ENCODE measurements at regions not wholly inside any gene's neighbourhood (a gene's known extent, or its start where the extent isn't known, plus 50 kb on each side); places are given as distances from the start of the nearest gene placed in this dataset.

- no peak overlapping the region for H3K4me3 ChIP-seq (ENCODE audit: low read length in 3 of 3)
- no peaks in the 10 kb centered on the region for H3K9me3 ChIP-seq (ENCODE audit: control insufficient read depth in 2 of 3, insufficient read depth in 1 of 3, low read length in 3 of 3)
- H3K27me3 ChIP-seq (ENCODE audit: control insufficient read depth, insufficient read depth, low read length) = no peaks in the 10 kb centered on the region
- H3K4me1 ChIP-seq (ENCODE audit: control insufficient read depth in 2 of 3, insufficient read depth in 2 of 3, low read depth in 1 of 3, low read length in 3 of 3) = no peaks in the 10 kb centered on the region
- intact Hi-C loops (cut with DNase I) = no loop called here
- TF ChIP-seq, protein P1, sequence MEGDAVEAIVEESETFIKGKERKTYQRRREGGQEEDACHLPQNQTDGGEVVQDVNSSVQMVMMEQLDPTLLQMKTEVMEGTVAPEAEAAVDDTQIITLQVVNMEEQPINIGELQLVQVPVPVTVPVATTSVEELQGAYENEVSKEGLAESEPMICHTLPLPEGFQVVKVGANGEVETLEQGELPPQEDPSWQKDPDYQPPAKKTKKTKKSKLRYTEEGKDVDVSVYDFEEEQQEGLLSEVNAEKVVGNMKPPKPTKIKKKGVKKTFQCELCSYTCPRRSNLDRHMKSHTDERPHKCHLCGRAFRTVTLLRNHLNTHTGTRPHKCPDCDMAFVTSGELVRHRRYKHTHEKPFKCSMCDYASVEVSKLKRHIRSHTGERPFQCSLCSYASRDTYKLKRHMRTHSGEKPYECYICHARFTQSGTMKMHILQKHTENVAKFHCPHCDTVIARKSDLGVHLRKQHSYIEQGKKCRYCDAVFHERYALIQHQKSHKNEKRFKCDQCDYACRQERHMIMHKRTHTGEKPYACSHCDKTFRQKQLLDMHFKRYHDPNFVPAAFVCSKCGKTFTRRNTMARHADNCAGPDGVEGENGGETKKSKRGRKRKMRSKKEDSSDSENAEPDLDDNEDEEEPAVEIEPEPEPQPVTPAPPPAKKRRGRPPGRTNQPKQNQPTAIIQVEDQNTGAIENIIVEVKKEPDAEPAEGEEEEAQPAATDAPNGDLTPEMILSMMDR (IDR thresholded peaks at IDR 0.05; ENCODE audit: borderline replicate concordance, extremely low read depth, insufficient read depth) = no peak
- no peaks in the 10 kb centered on the region for H3K36me3 ChIP-seq (ENCODE audit: control insufficient read depth in 2 of 3, insufficient read depth in 3 of 3, low read length in 3 of 3)
- H3K27ac ChIP-seq (ENCODE audit: low read depth in 2 of 2, low read length in 2 of 2) = no peak overlapping the region
- no peak overlapping the region for H3K9ac ChIP-seq (ENCODE audit: low read length in 3 of 3)
- no peak for FAIRE-seq
- DNase-seq = no peak
Observed at GRCh38 chr17:36696805-36697204, 95.4 kb downstream of the MRM1 start.

DNA sequence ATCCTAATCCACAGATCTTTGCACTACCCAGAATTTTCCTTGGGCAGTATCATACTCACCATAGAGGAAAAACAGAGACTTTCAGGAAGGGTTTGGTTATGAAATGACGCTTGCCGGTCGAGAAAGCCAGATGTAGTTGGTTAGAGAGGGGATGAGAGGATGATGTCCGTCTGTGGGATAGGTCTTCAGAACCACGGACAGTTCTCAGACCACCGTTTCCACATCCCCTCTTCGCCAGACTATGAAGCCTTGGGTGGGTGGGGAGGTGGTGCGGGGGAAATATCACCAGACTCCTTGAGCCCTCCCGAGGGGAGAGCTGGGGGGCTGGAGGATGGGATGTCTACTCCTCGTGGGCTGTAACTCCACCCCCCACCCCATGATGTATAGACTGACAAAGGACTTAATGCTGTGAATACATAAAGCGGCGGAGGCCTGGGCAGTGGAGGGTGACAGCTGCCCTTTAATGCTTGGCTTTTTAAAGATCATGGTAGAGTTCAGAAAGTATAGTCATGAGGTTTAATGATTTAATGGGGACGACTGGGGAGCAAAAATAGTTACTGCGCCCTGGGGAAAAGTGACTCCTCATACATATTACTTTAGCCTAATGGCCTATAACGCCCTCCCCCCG lies 96.6 kb downstream of the MRM1 start:
- FAIRE-seq = no peak
- Histone ChIP-seq H3K4me1 (ENCODE audit: control insufficient read depth in 2 of 3, insufficient read depth in 2 of 3, low read depth in 1 of 3, low read length in 3 of 3) (no peaks in the 10 kb centered on the region), H3K27ac (ENCODE audit: low read depth in 2 of 2, low read length in 2 of 2) (no peak overlapping the region), H3K36me3 (ENCODE audit: control insufficient read depth in 2 of 3, insufficient read depth in 3 of 3, low read length in 3 of 3) (no peaks in the 10 kb centered on the region), H3K4me3 (ENCODE audit: low read length in 3 of 3) (no peak overlapping the region), H3K27me3 (ENCODE audit: control insufficient read depth, insufficient read depth, low read length) (no peaks in the 10 kb centered on the region), H3K9ac (ENCODE audit: low read length in 3 of 3) (no peak overlapping the region), H3K9me3 (ENCODE audit: control insufficient read depth in 2 of 3, insufficient read depth in 1 of 3, low read length in 3 of 3) (no peaks in the 10 kb centered on the region)
- TF ChIP-seq, protein P1 (IDR thresholded peaks at IDR 0.05; ENCODE audit: borderline replicate concordance, extremely low read depth, insufficient read depth) = no peak
- intact Hi-C loops (cut with DNase I) = no loop called here
- peak in 4 of 5 donors; percentile 59 to 82 (median 66) for DNase-seq

DNA sequence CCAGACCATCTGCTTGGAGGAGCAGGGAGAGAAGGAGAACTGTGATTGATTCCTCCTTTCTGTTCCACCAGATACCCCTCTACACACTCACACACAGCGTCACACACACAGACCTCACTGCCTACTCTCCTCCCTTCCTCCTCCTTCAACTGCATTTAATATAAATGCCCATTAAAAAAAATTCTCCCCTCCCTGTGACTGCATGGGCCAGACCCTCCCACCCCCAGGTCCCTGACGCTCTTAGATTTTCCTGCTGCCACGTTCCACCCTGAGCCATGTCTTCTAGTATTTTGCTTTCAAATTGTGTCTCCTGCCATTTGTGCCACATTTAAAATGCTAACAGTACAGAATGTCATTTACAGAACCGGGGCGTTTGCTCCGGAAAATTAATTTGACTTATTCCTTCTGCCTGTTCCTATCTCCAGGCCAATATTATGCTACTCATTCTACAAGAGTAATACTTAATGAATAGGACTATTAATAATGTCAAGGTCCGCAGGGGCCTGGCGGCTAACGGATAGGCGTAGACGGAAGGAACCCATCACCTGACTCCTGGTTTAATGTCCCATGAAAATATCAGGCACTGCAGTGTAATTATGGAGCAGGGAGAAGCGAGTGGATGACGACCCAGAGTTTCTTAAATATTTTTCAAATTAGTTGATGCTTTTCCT lies 100.2 kb downstream of the MRM1 start:
- Histone ChIP-seq H3K9me3 (ENCODE audit: control insufficient read depth in 2 of 3, insufficient read depth in 1 of 3, low read length in 3 of 3) (no peaks in the 10 kb centered on the region), H3K27me3 (ENCODE audit: control insufficient read depth, insufficient read depth, low read length) (no peaks in the 10 kb centered on the region), H3K9ac (ENCODE audit: low read length in 3 of 3) (no peak overlapping the region), H3K4me1 (ENCODE audit: control insufficient read depth in 2 of 3, insufficient read depth in 2 of 3, low read depth in 1 of 3, low read length in 3 of 3) (peaks cover 0 to 3% (median 0%) of the 10 kb centered on the region in 3 donors), H3K36me3 (ENCODE audit: control insufficient read depth in 2 of 3, insufficient read depth in 3 of 3, low read length in 3 of 3) (no peaks in the 10 kb centered on the region), H3K4me3 (ENCODE audit: low read length in 3 of 3) (no peak overlapping the region), H3K27ac (ENCODE audit: low read depth in 2 of 2, low read length in 2 of 2) (no peak overlapping the region)
- TF ChIP-seq, protein P1 (IDR thresholded peaks at IDR 0.05; ENCODE audit: borderline replicate concordance, extremely low read depth, insufficient read depth) = no peak
- DNase-seq = no peak
- no peak for FAIRE-seq
- intact Hi-C loops (cut with DNase I) = no loop called here

Data from kidney (tissue), 13 donors.